Suprapubic skin (tissue), 4 donors: ENCODE measurements at regions not wholly inside any gene's neighbourhood (a gene's known extent, or its start where the extent isn't known, plus 50 kb on each side); places are given as distances from the start of the nearest gene placed in this dataset.

Experiments
- DNase-seq, 2 donors: peaks; one replicate each; pipeline ENCODE4 v3.0.0-alpha.2; 2019; ENCODE audit warnings: low spot score in 2 of 2
- H3K27ac ChIP-seq: fragments of 200-600 bp; sonication (generic); one replicate; pipeline ENCODE4 v1.5.1; 2019
- H3K27me3 ChIP-seq: fragments of 200-600 bp; sonication (generic); one replicate; pipeline ENCODE4 v1.5.1; 2019
- H3K36me3 ChIP-seq: fragments of 200-600 bp; sonication (generic); one replicate; pipeline ENCODE4 v1.5.1; 2019
- H3K4me1 ChIP-seq: fragments of 200-600 bp; sonication (generic); one replicate; pipeline ENCODE4 v1.5.1; 2019
- H3K4me3 ChIP-seq: fragments of 200-600 bp; sonication (generic); one replicate; pipeline ENCODE4 v1.5.1; 2019; ENCODE audit warnings: mild to moderate bottlenecking
- H3K9me3 ChIP-seq: fragments of 200-600 bp; sonication (generic); one replicate; pipeline ENCODE4 v1.5.1; 2019
- EP300 ChIP-seq: sonication (generic); formaldehyde crosslinking; IDR thresholded peaks from one replicate; pipeline ENCODE4 v1.6.1; 2017; ENCODE audit warnings: antibody characterized with exemption
- POLR2A ChIP-seq, 2 donors: fragments of 450-650 bp; IDR thresholded peaks; one replicate each; pipeline ENCODE4 v1.6.1; 2017; ENCODE audit warnings: antibody characterized with exemption in 2 of 2, mild to moderate bottlenecking in 2 of 2, moderate library complexity in 2 of 2
- POLR2AphosphoS5 ChIP-seq, 3 donors: sonication (generic); formaldehyde crosslinking; IDR thresholded peaks; one replicate each; pipeline ENCODE4 v1.6.1; 2017; ENCODE audit warnings: antibody characterized with exemption in 3 of 3
- WGBS: methylation state at CpG from one replicate; pipeline ENCODE4 v1.1.5; 2018; 5-methylcytosine and 5-hydroxymethylcytosine counted together
- TF ChIP-seq, protein P1 (sequence below), 2 donors: fragments of 200-600 bp in 1 of 2; fragments of 450-650 bp in 1 of 2; sonication (generic) in 1 of 2; IDR thresholded peaks; one replicate each; pipeline ENCODE4 v1.5.1; 2016 to 2019; ENCODE audit warnings: antibody characterized with exemption in 2 of 2, mild to moderate bottlenecking in 1 of 2, moderate library complexity in 1 of 2

- Histone ChIP-seq H3K27ac (no peak overlapping the region), H3K9me3 (no peaks in the 10 kb centered on the region), H3K4me1 (peaks cover 32% of the 10 kb centered on the region), H3K4me3 (no peak overlapping the region), H3K27me3 (no peaks in the 10 kb centered on the region), H3K36me3 (no peaks in the 10 kb centered on the region)
- TF ChIP-seq POLR2A (IDR thresholded peaks at IDR 0.05) (no peak), POLR2AphosphoS5 (IDR thresholded peaks at IDR 0.05) (no peak), EP300 (no peak)
- TF ChIP-seq, protein P1, sequence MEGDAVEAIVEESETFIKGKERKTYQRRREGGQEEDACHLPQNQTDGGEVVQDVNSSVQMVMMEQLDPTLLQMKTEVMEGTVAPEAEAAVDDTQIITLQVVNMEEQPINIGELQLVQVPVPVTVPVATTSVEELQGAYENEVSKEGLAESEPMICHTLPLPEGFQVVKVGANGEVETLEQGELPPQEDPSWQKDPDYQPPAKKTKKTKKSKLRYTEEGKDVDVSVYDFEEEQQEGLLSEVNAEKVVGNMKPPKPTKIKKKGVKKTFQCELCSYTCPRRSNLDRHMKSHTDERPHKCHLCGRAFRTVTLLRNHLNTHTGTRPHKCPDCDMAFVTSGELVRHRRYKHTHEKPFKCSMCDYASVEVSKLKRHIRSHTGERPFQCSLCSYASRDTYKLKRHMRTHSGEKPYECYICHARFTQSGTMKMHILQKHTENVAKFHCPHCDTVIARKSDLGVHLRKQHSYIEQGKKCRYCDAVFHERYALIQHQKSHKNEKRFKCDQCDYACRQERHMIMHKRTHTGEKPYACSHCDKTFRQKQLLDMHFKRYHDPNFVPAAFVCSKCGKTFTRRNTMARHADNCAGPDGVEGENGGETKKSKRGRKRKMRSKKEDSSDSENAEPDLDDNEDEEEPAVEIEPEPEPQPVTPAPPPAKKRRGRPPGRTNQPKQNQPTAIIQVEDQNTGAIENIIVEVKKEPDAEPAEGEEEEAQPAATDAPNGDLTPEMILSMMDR (IDR thresholded peaks at IDR 0.05), result no peak
- DNase-seq, result no peak
- WGBS, result 56% methylated on average over 5 of the region's 5 CpGs
These were observed 189.0 kb upstream of the FGGY start for GRCh38 chr1:59107916-59108315.

GRCh38 chr1:59108481-59109317, 188.2 kb upstream of the FGGY start:
- no peaks in the 10 kb centered on the region for H3K27me3 ChIP-seq
- TF ChIP-seq, protein P1 (IDR thresholded peaks at IDR 0.05), result no peak
- no peak for TF ChIP-seq POLR2AphosphoS5 (IDR thresholded peaks at IDR 0.05)
- no peak for DNase-seq

GRCh38 chr1:59110271-59110670, 186.6 kb upstream of the FGGY start:
- Histone ChIP-seq H3K4me1 (peaks cover 30% of the 10 kb centered on the region), H3K36me3 (no peaks in the 10 kb centered on the region), H3K27me3 (no peaks in the 10 kb centered on the region), H3K27ac (no peak overlapping the region), H3K4me3 (no peak overlapping the region), H3K9me3 (no peaks in the 10 kb centered on the region)
- TF ChIP-seq POLR2AphosphoS5 (IDR thresholded peaks at IDR 0.05) (no peak), EP300 (no peak), POLR2A (IDR thresholded peaks at IDR 0.05) (no peak)
- TF ChIP-seq, protein P1 (IDR thresholded peaks at IDR 0.05), result no peak
- 92% methylated on average over 1 of the region's 1 CpG for WGBS
- no peak for DNase-seq

More at GRCh38 chr1:59108481-59109317, 188.2 kb upstream of the FGGY start:
- H3K4me1 ChIP-seq, result peaks cover 32% of the 10 kb centered on the region
- H3K4me3 ChIP-seq, result no peak overlapping the region
- no peaks in the 10 kb centered on the region for H3K36me3 ChIP-seq
- no peak overlapping the region for H3K27ac ChIP-seq
- no peaks in the 10 kb centered on the region for H3K9me3 ChIP-seq

- Histone ChIP-seq H3K27me3 (no peaks in the 10 kb centered on the region), H3K4me1 (peaks cover 5% of the 10 kb centered on the region), H3K9me3 (no peaks in the 10 kb centered on the region), H3K27ac (no peak overlapping the region), H3K4me3 (no peak overlapping the region), H3K36me3 (no peaks in the 10 kb centered on the region)
- no peak for DNase-seq
- TF ChIP-seq POLR2A (IDR thresholded peaks at IDR 0.05), result no peak
- no peak for TF ChIP-seq POLR2AphosphoS5 (IDR thresholded peaks at IDR 0.05)
- no peak for TF ChIP-seq EP300
- TF ChIP-seq, protein P1 (IDR thresholded peaks at IDR 0.05), result no peak
- WGBS, result 75% methylated on average over 1 of the region's 1 CpG
These were observed 182.9 kb upstream of the FGGY start for GRCh38 chr1:59113876-59114457.

- Histone ChIP-seq H3K27ac (no peak overlapping the region), H3K9me3 (no peaks in the 10 kb centered on the region), H3K4me3 (no peak overlapping the region), H3K4me1 (peaks cover 5% of the 10 kb centered on the region), H3K36me3 (no peaks in the 10 kb centered on the region), H3K27me3 (no peaks in the 10 kb centered on the region)
- 62% methylated on average over 2 of the region's 2 CpGs for WGBS
- TF ChIP-seq, protein P1 (IDR thresholded peaks at IDR 0.05), result no peak
- no peak for TF ChIP-seq POLR2AphosphoS5 (IDR thresholded peaks at IDR 0.05)
- no peak for TF ChIP-seq POLR2A (IDR thresholded peaks at IDR 0.05)
- TF ChIP-seq EP300, result no peak
- DNase-seq, result no peak
These were observed 181.0 kb upstream of the FGGY start for GRCh38 chr1:59115865-59116264.
